ENCODE measurements at regions not wholly inside any gene's neighbourhood (a gene's known extent, or its start where the extent isn't known, plus 50 kb on each side); places are given as distances from the start of the nearest gene placed in this dataset.
"Not testable (repeated sequence)": the region's sequence is repeated elsewhere in the genome, so short reads cannot be mapped to it uniquely, and the experiment has no call there.

DNA sequence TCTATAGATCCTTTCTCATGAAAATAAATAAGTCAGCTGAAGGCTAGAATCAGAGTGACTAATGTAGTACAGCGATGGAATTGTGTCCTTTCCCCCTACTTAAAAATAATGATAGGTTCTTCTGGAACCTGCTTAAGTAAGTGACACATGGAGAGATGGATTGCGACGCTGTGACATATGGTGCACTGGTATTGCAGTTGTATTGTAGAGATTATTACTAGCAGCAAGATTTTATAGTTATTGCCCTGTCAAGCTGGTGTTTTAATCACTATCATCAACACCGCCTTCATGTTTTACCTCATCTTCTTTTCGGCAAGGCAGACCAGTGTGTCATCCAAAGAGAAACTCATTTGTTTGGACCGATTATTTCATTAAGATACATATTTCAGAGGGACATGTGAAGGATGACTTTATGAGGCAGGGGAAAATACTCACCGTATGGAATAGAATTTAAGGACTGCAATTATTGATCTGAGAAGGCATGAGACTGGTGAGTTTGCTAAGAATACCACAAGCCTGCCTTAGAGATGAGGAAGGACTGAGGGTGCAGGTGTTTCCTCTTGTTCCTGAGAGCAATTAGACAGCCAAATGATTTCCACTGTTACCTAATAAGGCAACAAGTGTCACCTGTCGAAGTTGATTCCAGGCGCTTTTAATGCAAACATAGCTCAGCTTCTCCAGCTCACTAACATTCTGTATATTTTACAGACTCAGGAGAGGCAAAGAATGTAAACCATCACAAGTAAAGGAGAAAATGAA lies 1855.5 kb downstream of the MAT2B start:
- DNase-seq: no peak

DNA sequence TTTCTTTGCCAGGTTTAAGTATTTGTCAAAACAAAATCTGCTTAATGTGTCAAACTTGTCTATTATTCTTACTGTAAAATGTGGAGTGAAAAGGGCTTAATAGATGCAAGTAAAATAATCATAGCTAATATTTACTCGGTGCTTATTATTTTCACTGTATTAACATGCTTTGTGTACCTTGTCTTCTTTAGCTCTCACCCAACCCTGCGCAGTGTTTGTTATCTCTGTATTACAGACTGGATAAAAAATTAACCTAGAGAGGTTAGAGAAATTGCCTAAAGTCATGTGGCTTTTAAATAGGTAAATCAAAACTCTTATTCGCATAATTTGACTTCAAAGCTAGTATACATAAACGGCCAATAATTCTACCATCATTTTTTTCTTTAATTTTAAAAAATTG lies 1864.8 kb downstream of the MAT2B start:
- no peak for DNase-seq

DNA sequence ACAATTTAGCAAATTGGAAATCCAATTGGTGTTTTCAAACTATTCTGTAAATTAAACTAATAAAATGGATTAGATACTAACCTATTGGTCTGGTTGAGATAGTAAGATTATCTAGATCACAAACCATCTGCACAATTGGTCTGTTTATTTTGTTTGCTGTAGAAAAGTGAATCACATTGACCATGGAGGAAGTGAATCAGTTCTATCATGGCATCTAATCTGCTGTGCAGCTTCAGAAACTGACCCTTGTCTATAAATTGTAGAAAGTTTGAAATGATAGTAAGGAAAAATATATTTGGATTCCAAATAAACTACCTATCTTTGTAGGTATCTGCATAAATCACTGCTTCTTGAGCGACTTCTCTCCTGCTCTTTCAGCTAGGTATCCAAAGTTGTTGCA lies 1865.4 kb downstream of the MAT2B start:
- no peak for DNase-seq

DNA sequence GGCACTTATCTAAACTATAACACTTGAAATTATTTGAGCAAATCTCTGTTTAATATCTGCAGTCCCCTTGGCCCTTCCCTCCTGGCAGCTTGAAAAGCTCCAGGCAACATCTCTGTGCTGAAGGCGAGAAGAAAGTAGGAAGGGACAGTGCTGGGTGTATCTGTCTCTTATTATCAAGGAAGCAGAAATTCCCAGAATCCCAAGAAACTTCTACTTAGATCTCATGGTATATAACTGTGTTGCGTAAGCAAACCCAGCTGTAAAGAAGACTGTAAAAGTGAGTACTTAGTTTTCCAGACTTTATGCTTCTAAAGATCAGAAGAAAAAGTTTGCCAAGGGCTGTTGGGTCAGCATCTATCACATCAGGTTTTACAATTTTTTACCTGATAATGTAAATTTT lies 1869.8 kb downstream of the MAT2B start:
- no peak for DNase-seq

DNA sequence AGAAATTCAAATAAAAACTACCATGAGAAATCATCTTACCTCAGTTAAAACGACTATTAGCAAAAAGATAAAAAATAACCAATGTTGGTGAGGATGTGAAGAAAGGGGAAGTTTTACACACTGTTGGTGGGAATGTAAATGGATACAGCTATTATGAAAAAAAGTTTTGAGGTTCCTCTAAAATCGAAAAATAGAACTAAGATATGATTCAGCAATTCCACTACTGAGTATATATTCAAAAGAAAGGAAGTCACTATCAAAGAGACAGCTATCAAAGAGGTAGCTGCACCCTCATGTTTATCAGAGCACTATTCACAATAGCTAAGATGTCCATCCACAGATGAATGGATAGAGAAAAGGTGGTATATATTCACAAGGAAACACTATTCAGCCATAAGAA lies 1888.4 kb downstream of the MAT2B start:
- DNase-seq: no peak

DNA sequence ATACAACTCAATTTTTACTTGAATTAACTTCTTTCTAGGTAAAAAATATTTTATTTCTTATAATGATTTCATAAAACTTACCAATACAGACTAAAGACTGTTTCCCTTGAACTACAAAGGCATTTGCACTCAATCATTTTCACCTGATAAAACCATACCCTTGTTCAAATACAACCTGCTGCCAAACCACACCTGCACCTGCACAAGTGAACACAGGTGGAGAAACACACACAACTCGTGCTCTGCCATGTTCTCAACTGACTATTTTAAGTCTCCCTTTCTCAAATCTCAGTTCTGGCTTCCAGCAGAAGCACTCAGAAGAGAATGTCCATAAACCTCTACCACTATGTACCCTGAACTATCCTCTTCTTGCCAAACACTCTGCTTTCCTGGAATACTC lies 1892.1 kb downstream of the MAT2B start:
- no peak for DNase-seq

DNA sequence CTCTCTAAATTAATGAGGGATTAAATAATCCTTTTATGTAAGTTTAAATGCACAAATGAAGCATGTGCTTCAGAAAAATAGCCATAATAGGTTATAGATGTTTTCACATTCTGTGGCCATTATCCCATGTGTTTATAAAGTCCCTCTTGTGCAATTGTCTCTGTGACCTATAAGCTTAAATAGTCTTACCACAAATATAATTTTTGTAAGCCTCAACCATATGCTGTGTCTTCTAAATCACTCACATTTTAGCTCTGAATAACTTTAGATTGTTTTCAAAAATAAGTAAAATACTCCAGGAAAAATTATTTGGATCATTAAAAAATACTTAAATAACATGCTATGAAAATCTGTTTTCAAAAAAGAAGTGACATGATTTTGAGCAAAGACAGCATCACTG lies 1894.7 kb downstream of the MAT2B start:
- no peak for DNase-seq

DNA sequence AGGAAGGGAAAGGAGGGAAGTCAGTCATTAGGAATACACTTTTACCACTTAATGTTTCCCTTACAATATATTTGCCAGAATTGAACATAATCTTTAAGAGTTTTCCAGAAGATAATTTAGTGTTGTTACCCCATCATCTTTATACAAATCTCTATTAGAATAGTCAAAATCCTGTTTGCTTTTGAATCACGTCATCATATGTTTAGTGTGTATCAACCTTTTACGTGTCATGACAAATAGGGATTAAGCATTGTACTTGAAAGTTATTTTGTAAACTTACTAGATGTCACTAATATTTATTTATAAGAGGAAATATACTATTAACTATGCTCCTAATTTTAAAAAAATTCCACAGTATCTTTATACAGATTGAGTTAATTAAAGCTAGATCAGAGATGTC lies 1899.5 kb downstream of the MAT2B start:
- no peak for DNase-seq

DNA sequence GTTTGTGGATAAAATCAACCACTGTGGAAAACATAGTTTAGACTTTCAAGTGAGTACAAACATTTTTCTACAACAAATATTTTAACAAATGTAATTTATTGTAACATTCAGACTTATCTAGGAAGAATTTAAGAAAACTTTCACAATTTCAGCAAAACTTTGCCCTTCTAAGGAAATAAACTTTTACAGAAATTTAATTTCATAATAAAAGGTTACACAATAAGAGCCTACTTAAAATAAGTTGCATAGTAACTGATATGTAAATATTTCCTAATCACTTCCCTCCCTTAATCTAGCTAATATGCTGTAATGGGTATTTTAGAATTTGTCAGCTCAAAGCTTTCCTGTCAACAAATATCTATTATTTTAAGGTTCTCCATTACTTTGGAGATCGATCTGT lies 1899.9 kb downstream of the MAT2B start:
- no peak for DNase-seq

DNA sequence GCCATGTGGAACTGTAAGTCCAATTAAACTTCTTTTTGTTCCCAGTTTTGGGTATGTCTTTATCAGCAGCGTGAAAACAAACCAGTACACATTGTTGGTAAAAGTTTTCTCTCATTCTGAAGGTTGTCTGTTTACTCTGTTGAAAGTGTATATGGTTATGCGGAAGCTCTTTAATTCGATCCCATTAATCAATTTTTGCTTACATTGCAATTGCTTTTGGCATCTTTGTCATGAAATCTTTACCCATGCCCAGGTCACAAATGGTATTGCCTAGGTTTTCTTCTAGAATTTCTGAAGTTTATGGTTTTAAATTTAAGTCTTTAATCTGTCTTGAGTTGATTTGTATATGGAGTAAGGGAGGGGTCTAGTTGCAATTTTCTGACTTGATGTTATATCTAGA lies 1901.9 kb downstream of the MAT2B start:
- no peak for DNase-seq

DNA sequence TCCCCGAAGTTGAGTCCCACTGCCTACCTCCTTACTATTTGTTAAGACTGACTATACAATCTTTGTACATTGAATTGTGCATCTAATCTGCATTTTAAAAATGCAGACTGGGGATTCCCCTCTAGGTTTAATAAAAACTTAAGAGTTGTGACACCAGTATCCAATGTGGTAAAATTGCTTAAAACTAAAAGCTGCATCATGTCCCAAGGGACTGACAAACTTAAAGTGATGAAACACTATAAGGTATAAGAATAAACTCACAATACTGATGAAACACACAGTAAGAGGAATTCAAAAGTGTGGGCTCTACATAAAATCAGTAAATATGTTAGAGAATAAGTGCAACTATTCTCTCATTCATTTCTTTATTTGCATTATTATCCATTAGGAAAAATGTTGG lies 1905.1 kb downstream of the MAT2B start:
- DNase-seq: no peak

DNA sequence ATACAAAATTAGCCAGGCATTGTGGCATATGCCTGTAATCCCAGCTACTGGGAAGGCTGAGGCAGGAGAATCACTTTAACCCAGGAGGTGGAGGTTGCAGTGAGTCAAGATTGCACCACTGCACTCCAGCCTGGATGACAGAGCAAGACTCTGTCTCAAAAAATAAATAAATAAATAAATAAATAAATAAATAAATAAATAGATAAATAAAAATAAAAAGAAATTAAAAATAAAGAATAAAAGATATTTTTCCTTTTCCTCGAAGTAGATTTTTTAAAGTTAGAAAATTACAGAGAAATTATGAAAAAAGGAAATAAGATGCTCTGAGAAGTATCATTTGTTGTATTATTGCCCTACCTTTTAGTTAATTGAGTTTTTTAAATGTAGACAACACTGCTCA lies 1906.1 kb downstream of the MAT2B start:
- not testable (repeated sequence) for DNase-seq

DNA sequence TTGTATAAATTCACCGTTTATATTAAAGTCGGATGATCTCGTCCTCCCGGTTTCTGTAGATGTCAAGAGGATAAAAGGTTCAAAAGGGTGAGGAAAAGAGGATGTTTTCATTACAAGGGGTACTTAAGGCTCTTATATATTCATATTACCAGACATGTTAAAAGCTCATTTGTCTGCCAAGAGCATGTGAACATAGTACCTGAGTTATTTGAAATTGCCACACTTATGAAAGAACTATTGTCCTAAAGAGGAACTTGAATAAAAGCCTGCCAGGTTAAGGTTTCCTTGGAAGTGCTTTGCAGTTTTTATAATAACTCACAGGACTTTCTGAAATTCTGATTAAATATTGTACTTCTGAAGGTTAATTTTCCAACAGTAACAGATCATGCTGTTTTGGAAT lies 1915.1 kb downstream of the MAT2B start:
- no peak for DNase-seq

DNA sequence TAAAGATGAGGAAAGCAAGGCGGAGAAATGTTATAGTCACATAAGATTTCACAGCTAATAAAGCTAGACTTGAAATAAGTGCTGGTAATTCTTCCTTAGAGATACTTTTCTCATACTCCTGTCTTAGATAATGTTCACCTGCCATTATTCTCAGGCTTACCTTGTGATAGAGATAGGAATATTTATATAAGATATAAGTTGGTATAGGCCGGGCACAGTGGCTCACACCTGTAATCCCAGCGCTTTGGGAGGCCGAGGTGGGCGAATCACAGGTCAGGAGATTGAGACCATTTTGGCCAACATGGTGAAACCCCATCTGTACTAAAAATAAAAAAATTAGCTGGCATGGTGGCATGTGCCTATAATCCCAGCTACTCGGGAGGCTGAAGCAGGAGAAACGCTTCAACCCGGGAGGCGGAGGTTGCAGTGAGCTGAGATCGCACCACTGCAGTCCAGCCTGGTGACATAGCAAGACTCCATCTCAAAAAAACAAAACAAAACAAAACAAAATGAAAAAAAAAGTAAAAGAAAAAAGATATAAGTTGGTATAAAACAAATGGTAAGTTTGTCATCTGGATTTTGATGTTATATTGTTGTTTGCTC lies 1918.4 kb downstream of the MAT2B start:
- DNase-seq: no peak

DNA sequence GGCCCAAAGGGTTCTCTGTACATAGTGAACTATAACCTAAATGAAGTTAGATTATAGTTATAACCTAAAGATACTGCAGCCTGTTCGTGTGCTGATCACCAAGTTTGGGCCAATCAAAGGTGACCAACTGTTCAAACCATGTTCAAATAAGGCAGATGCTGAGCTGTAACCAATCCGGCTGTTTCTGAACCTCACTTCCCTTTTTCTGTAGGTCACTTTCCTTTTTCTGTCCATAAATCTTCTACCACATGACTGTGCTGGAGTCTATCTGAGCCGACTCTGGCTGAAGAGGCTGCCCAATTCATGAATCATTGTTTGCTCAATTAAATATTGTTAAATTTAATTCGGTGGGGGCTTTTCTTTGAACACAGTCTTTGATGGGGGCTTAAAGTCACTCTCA lies 1920.2 kb downstream of the MAT2B start:
- no peak for DNase-seq

DNA sequence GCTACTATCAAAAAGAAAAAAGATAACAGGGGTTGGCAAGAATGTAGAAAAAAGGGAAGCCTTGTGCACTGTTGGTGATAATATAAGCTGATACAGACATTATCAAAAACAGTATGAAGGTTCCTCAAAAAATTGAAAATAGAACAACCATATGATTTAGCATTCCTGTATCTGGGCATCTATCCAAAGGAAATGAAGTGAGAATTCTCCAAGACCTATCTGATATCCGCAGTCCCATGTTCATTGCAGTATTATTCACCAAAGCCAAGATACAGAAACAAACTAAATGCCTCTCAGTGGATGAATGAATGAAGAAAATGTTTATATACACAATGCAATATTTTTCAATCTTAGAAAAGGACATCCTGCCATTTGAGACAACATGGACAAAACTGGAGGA lies 1943.3 kb downstream of the MAT2B start:
- no peak for DNase-seq

DNA sequence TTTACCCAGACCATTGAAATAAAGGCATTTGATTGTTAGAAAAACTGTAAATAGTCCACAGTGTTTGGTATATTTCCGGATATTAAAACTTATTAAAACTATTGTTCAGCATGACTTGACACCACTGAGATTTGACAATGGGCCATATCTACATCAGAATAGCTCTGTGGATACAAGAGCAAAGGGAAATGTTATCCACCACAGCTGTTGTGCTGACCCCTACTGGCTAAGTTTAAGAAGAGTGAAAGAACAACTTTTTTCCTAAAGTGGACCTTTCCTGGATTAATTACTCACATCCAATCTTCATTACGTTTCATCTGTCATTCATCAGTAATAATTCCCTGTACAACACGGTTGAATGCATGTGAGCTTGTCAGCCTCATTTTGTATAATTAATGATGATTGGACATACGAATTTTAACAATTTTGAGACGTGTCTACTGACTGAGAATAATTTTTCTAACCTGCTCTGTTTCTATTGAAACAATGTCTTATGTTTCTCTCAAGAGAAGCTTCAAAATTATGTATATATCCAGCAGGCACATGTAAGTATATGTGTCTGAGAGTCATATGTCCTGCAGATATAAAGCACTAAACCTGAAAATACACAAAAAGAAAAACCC lies 1952.6 kb downstream of the MAT2B start:
- no peak for DNase-seq

DNA sequence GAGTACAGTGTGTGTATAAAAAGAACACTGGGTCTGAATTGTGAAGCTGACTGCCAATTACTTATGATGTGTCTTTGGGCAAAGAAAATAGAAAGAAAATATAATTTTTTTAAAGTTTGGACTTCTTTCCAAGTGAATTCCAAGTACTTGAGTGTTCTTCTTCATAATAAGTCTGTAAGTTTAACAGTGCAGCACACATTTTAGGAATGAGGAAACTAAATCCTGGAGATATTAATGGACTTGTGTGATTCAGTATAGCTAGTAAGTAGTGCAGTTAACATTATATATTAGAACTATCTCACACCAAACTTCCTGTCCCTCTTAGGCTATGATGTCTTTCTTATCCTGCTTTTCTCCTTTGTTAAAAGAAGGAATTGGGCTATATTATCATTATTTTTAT lies 1953.8 kb downstream of the MAT2B start:
- DNase-seq: no peak

DNA sequence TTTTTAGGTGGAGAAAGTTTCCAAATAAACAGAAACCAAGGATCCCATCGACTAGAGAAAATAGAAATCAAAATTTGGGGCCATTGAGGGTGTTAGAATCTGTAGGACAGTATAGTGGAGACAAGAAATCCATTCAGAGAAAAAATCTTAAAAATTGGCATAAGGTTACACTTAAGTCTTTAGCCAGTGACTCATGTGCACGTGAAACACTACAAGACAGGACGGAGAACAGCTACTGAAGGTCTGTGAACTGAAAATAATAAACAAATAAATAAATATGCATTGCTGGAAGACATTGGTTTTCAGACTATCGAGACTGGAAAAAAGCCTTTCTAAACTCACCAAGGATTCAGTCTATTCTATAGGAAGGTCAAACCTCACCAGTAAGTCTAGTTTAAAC lies 1955.5 kb downstream of the MAT2B start:
- no peak for DNase-seq

DNA sequence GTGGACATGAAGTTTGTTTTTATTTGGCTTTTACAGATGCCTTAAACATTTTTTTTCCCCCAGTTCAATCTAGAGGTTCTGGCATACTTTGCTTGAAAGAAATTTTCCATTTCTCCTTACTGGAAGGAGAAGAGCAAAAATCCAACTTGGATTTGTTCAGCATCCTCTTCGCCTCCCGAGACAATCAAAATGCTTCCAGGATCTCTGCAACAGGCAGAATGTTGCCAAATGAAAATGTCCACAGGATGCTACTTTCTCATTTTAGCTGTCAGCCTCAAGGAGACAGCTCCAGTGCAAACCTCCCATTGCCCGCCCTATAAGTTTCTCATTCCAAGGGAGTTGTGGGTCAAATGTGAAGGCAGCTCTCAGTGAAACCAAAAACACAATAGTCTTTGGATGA lies 1972.1 kb downstream of the MAT2B start:
- DNase-seq: no peak

DNA sequence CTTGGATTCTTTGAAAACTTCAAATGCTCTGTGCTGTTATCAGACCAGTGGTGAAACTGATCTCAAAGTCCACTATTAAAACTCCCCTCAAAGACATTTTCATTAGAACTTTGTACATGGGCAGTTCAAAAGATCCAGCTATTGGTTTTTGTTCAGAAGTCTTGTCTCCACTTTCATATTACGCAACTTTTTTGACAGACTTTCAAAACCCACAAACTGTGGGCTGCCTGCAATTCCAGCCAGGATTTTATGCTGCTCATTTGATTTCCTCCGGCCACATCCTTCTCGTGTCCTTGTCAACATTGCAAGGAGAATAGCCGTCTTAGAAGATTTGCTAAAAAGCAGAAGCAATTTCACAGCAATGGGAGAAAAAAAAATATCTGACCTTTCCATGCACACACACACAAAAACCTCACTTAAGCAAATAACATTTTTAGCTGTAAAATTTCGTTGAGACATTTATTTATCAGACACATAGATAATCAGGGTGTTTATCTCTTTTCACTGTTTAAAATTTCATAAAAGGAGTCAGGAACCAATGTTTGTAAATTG lies 1990.5 kb downstream of the MAT2B start:
- DNase-seq: no peak

DNA sequence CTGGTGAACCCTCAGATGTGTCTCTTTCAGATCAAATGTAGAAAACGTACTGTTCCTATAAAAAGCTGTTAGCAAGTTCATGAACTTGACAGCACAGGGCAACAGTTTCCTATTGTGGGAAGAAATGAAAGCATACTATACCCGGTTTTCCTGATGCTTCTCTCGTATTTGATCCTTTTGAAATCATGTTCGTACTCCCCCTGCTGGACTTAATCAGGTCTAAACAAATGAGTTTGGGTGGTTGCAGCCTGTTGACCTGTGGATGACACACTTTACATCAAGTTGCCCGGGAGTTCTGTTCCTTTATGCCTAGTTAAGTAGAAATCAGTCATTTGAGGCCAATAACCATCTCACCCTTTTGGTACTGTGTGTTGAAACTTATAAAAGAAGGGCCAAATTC lies 1992.3 kb downstream of the MAT2B start:
- no peak for DNase-seq

DNA sequence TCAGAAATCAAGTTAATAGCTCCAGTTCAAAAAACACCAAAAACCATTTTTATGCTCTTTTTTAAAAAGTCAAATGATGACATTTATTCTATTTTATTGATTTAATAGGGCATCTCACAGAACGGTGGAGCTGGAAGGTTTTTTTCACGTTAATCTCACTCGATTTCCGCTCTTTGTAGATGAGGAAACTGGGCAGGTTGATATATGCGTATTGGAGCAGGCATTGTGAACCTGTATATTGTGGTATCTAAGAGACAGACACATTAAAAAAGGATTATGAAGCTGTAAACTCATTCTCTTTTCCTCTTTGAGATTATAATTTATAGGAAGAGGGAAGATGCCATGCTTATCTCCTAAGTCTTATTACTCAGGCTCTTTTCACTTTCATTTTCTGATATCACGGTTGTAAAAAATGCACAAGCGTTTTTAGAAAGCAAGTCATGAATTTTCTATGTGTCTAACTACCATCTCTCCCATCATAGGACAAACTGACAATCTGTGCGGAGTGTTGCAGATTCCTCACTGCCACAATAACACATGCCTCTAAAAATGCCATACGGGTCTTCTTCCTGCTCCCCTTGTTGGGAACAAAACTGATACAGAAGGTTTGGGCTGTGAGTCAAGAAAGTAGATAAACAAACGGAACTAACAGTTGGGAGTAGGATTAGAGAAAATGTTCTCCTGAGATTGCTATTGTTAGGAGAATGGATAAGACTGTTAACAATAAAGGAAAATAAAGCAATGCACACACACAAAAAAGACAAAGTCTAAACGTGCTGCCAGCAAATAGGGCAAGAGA lies 1997.7 kb downstream of the MAT2B start:
- DNase-seq: no peak

DNA sequence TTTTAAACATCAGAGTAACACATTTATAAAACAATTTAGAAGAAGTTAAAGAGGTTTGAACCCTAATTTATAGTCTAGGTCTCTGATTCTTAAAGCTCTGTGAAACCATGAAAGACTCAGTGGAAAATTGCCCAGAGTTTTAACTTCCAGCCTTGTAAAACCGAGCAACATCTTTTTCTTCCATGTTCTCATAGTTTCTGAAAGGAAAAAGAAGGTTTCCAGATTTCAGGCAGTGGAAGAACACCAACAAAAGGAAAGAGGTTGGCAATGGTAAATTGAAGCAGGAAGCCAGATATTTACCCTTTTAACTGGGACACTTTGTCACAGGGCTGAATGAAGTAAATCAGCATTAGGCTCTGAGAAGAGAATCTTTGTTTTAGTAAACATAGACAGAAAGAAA lies 1999.3 kb downstream of the MAT2B start:
- no peak for DNase-seq
